ENCODE measurements at regions not wholly inside any gene's neighbourhood (a gene's known extent, or its start where the extent isn't known, plus 50 kb on each side); places are given as distances from the start of the nearest gene placed in this dataset.

DNA sequence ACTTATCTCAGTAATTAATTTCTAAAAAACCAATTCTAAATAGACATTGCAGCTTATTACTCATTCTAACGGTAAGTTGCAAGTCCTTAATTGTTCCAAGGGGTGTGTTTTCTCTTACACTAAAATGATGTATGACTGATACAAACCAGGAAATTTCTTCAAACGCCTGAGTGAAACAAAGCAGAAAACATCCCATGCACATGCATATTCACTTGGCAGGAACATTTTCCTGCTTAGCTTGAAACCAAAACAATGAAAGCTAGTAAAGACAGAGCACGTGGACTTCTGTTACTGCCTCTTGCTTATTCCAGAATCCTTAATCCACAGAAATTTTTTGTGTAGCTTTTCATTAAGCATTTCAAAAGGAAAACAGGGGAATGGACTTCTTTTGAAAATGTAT, 187.7 kb downstream of the MTERF1 start:
- ChIA-PET CTCF (ENCODE audit: low intra/inter-chr PET ratio) (no interaction called here), POLR2A (no interaction called here)
- TF ChIP-seq TCF7L2 (IDR thresholded peaks at IDR 0.05; ENCODE audit: low read depth, low read length): no peak
- no peak for TF ChIP-seq MTF1 (CRISPR knock-in tag; IDR thresholded peaks at IDR 0.05; ENCODE audit: borderline replicate concordance)
- H3K9ac ChIP-seq (ENCODE audit: insufficient read depth in 1 of 2, low read depth in 2 of 2, low read length in 2 of 2): no peak overlapping the region
- no peaks in the 10 kb centered on the region for H3K36me3 ChIP-seq (ENCODE audit: control insufficient read depth, insufficient read depth, low read length)
- no peaks in the 10 kb centered on the region for H3K27me3 ChIP-seq (ENCODE audit: control insufficient read depth in 2 of 2, insufficient read depth in 2 of 2, low read length in 2 of 2)
- WGBS (ENCODE audit: insufficient coverage, low coverage, missing lambda C conversion rate): 0% methylated on average over 3 of the region's 3 CpGs
- no peak overlapping the region for H2AFZ ChIP-seq (ENCODE audit: low read depth, low read length)
- intact Hi-C loops (cut with micrococcal nuclease) (no loop called here), in situ Hi-C loops (cut with MboI) (no loop called here)
- no peaks in the 10 kb centered on the region for H3K9me3 ChIP-seq (replicated peaks; ENCODE audit: control insufficient read depth, insufficient read depth, low read depth, low read length)
- DNase-seq (ENCODE audit: extremely low read depth in 1 of 4, low spot score in 3 of 4): no peak
- H3K79me2 ChIP-seq (ENCODE audit: control insufficient read depth, insufficient read depth, low read length): no peaks in the 10 kb centered on the region
- no peak overlapping the region for H3K27ac ChIP-seq (ENCODE audit: extremely low read depth, low read depth, low read length)
- H3K4me2 ChIP-seq (ENCODE audit: insufficient read depth, low read length): no peak overlapping the region
- no peaks in the 10 kb centered on the region for H4K20me1 ChIP-seq (replicated peaks; ENCODE audit: control insufficient read depth, insufficient read depth, low read length)
- H3K4me1 ChIP-seq (replicated peaks in 1 of 2; ENCODE audit: control insufficient read depth in 2 of 2, insufficient read depth in 2 of 2, low read length in 2 of 2): no peaks in the 10 kb centered on the region
- no peak overlapping the region for H3K4me3 ChIP-seq
- H3K9me1 ChIP-seq (ENCODE audit: control insufficient read depth, insufficient read depth, low read length): no peaks in the 10 kb centered on the region
- no peak for ATAC-seq
- BruUV-seq (replicated peaks): no TSS peak
- FAIRE-seq: no peak

DNA sequence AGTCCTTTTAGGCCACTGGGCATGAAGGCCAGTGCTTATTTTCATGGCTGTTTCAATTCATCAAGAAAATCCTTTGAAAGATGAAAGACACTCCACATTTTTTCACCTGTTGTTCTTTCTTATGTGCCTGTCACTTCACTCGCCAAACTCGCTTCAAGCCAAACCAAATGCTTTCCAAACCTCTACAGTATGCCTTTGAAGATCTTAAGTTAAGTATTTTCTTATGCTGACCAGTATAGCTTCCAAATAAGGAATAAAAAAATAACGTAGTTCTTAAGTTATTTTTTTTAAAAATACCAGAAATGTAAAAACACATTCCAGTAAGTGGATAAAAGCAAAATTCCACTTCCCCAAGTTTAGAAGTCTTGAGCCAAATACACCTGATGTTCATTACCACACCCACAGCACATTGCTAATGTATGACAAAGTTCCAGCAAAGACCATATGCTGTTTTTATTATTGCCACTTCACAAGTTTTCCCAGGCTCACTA, 186.1 kb downstream of the MTERF1 start:
- Histone ChIP-seq H3K9me1 (ENCODE audit: control insufficient read depth, insufficient read depth, low read length) (no peaks in the 10 kb centered on the region), H3K27me3 (ENCODE audit: control insufficient read depth in 2 of 2, insufficient read depth in 2 of 2, low read length in 2 of 2) (no peaks in the 10 kb centered on the region), H3K79me2 (ENCODE audit: control insufficient read depth, insufficient read depth, low read length) (no peaks in the 10 kb centered on the region), H3K4me2 (ENCODE audit: insufficient read depth, low read length) (no peak overlapping the region), H3K4me1 (replicated peaks in 1 of 2; ENCODE audit: control insufficient read depth in 2 of 2, insufficient read depth in 2 of 2, low read length in 2 of 2) (no peaks in the 10 kb centered on the region), H4K20me1 (replicated peaks; ENCODE audit: control insufficient read depth, insufficient read depth, low read length) (no peaks in the 10 kb centered on the region), H3K9me3 (replicated peaks; ENCODE audit: control insufficient read depth, insufficient read depth, low read depth, low read length) (no peaks in the 10 kb centered on the region), H3K9ac (ENCODE audit: insufficient read depth in 1 of 2, low read depth in 2 of 2, low read length in 2 of 2) (no peak overlapping the region), H3K4me3 (no peak overlapping the region), H2AFZ (ENCODE audit: low read depth, low read length) (no peak overlapping the region), H3K27ac (ENCODE audit: extremely low read depth, low read depth, low read length) (no peak overlapping the region), H3K36me3 (ENCODE audit: control insufficient read depth, insufficient read depth, low read length) (no peaks in the 10 kb centered on the region)
- in situ Hi-C loops (cut with MboI) (no loop called here), intact Hi-C loops (cut with micrococcal nuclease) (no loop called here)
- DNase-seq (ENCODE audit: extremely low read depth in 1 of 4, low spot score in 3 of 4) (no peak), ATAC-seq (no peak), FAIRE-seq (no peak)
- ChIA-PET POLR2A (no interaction called here), CTCF (ENCODE audit: low intra/inter-chr PET ratio) (no interaction called here)
- BruUV-seq (replicated peaks): no TSS peak
- 5% methylated on average over 3 of the region's 3 CpGs for whole genome bisulfite sequencing (ENCODE audit: insufficient coverage, low coverage, missing lambda C conversion rate)
- TF ChIP-seq CEBPB (tag; IDR thresholded peaks at IDR 0.05): no peak
- TF ChIP-seq, protein P1, sequence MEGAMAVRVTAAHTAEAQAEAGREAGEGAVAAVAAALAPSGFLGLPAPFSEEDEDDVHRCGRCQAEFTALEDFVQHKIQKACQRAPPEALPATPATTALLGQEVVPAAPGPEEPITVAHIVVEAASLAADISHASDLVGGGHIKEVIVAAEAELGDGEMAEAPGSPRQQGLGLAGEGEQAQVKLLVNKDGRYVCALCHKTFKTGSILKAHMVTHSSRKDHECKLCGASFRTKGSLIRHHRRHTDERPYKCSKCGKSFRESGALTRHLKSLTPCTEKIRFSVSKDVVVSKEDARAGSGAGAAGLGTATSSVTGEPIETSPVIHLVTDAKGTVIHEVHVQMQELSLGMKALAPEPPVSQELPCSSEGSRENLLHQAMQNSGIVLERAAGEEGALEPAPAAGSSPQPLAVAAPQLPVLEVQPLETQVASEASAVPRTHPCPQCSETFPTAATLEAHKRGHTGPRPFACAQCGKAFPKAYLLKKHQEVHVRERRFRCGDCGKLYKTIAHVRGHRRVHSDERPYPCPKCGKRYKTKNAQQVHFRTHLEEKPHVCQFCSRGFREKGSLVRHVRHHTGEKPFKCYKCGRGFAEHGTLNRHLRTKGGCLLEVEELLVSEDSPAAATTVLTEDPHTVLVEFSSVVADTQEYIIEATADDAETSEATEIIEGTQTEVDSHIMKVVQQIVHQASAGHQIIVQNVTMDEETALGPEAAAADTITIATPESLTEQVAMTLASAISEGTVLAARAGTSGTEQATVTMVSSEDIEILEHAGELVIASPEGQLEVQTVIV (CRISPR knock-in tag; IDR thresholded peaks at IDR 0.05; ENCODE audit: borderline replicate concordance): no peak
